DMS53 (cell line): ENCODE measurements at regions not wholly inside any gene's neighbourhood (a gene's known extent, or its start where the extent isn't known, plus 50 kb on each side); places are given as distances from the start of the nearest gene placed in this dataset.
"Not testable (repeated sequence)": the region's sequence is repeated elsewhere in the genome, so short reads cannot be mapped to it uniquely, and the experiment has no call there.

Experiments used
- DNase-seq: peaks from one replicate; lab custom pipeline; 2025; lab: John Stamatoyannopoulos, UW

- DNase-seq: no peak
Observed at GRCh38 chr4:96972920-96973319, 1133.0 kb downstream of the PDHA2 start.

GRCh38 chr4:96974295-96974694 is 1134.4 kb downstream of the PDHA2 start:
- DNase-seq: no peak

DNA sequence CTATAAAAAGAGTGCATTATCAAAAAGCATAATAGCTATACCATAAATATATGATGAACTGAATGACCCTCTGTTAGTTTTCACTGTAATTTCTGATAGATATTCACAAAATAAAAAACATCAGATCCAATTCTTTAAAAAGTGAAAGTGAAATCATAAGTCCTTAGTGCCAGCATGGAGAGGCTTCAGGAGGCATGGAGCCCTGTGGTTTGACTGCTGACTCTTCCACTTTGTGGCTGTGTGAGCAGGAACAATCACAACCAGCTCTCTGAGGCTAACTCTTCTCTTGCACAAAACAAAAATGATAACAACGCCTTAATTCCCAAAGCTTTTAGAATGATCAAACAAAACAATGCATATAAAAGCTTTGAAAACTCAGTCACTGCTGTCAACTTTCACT is 1143.9 kb downstream of the PDHA2 start:
- DNase-seq: peak; percentile 25

GRCh38 chr4:96986816-96987215 is 1146.9 kb downstream of the PDHA2 start:
- DNase-seq: no peak

DNA sequence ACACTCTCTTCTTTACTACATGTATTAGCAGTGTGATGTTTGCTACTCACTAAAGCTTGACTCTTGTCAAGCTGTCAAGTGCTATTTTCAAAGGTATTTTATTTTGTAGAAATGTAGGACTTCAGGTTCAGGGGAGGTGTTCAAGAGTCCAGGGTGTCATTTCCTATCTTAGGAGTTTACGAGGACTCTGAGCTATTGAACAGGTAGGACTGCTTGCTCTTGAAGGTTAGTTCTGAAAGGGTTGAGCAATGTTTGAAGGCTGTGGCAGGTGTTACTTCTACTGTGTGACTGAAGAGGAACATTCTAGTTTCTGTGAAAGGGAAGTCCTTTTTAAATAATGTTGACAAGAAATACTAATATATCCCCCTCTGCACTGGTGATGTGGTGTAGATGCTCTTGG is 1151.2 kb downstream of the PDHA2 start:
- peak; percentile 1 for DNase-seq

GRCh38 chr4:96992443-96992842 is 1150.8 kb downstream of the STPG2 start:
- DNase-seq: no peak

DNA sequence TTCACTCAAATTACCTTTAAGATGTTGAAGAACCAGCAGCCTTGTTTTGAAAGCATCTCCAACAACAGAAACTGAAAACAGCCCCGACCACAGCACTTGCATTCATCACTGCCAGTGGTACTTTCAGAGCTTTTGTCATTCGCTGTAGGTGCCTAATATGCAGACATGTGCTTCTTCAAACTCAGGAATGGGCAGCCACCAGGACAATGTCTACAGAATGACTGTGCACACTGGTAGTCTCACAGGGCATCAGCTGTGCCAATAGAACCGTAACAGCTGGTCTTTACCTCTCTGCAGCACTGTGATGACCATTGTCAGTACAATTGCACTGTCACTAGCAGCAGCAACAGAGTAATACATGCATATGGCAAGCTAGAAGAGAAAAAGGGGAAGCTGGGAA is 1149.7 kb downstream of the STPG2 start:
- peak; percentile 24 for DNase-seq

- no peak for DNase-seq
Observed at GRCh38 chr4:97003715-97004114, 1139.6 kb downstream of the STPG2 start.

- no peak for DNase-seq
Observed at GRCh38 chr4:97013309-97013708, 1130.0 kb downstream of the STPG2 start.

DNA sequence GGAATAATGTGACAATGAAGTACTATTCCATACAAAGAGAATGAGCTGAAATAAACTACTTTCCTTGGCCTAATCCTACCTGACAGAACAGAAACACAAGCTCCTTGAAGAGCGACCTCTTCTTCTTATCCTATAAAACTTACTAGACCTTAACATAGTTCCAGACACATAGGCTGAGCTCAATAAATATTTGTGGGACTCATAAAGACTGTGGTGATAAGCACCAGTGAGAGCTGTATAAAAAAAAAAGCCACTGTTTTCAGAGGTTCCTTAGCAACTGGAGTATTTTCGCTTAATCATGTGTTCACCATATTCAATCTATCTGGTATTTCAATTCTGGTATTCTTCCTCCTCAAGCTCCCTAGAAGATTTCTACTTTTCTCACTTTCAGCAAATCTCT is 1129.6 kb downstream of the STPG2 start:
- no peak for DNase-seq

DNA sequence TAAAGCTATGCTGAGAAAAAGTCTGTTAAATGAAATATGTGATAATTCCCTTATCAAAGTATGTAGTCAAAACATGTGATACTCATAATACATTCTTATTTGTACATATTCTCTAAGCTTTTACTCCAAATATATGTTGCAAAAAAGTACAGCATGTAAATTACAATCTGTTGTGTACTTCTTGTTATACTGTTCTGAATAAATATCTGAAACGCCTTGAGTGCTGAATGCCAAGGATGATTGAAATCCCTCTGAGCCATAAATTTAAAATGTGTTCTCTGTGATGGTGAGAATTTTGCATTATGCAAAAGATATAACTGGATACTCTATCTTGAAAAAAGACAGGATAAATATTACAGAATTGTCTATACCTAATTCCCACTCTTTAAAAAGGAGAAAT is 1128.0 kb downstream of the STPG2 start:
- no peak for DNase-seq

GRCh38 chr4:97016186-97016907 is 1126.9 kb downstream of the STPG2 start:
- no peak for DNase-seq

DNA sequence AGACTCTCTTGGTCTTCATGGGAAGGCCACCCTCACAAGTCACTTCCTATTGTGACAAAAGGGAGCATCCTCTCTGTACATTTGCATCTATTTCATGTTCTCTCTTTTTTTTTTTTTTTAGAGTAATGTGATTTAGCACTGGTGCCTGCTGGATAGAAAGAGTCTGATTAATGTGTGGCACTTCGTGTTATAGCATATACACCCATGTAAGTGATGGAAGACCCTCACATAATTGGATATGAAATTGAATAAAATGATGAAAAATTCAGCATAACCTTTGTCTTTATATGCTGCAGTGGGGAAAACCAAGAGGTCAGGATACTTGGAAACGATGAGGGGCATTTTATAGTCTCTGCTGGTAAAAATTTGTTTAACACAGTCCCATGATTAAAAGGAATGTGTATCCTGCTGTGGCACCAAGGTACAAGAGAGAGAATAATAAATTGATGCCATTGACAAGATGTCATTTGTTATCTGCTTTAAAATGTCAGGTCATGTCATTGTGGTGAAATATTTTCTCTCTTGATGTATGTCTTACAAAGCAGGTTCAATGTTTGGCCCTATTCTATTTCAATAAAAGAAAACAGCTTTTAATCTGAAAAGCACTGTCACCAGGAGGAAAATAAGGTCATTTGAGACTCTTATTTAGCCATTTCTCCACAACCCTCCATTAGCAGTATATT is 1115.4 kb downstream of the STPG2 start:
- no peak for DNase-seq

- no peak for DNase-seq
Observed at GRCh38 chr4:97028785-97029184, 1114.5 kb downstream of the STPG2 start.

GRCh38 chr4:97037411-97038145 is 1105.7 kb downstream of the STPG2 start:
- peak; percentile 9 for DNase-seq

GRCh38 chr4:97038146-97038516 is 1105.1 kb downstream of the STPG2 start:
- no peak for DNase-seq

DNA sequence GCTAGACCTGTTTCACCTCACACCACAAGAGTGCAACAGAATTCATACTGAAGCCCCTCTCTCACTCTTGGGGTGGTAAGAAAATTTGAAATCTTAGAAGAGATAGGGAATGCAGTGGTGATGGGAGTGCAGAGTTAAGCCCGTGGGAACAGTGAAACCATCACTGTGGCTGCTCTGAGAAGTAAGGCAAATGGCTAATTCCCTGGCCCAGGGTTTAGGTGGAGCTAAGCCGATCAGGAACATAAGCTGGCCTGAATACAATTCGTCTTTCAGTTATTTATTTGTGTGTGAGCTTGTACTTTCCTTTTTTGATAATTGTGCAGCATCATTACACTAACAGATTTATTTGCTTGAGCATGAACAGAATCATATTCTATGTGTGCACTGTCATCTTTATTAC is 1070.6 kb downstream of the STPG2 start:
- DNase-seq: no peak

DNA sequence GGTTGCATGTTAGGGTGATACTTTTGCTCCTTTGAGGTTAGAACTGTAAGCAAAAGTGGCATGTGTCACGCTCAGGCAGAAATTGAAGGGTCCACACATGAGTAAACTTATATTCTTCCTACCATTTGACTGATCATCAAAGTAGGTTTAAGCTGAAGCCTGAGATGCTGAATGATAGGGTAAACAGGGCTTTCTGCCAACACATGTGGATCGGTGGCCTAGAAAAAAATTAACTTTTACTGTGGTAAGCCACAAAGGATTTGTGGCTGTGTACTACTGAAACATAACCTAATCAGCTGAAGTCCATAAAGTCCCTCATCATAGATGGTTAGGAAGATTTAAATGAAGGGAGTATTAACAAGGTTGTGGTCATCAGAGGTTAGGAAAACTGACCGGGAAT is 1070.1 kb downstream of the STPG2 start:
- DNase-seq: no peak

DNA sequence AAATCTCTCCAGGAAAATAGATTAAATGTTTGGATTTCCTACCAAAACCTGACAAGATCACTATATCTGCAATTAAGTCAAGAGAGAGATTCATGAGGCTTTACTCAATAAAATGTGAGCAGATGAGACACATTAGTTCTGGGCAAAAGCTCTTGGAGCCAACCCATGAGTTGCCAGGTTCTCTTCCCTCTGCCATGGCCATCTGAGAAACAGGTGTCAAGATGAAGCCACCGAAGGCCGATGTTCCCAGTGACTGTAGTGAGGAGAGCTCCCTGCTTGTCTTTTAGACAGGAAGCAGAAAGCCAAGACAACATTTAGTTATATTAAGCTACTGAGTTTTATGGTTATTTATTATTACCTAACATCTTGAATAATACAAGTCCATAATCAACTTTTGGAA is 1068.7 kb downstream of the STPG2 start:
- no peak for DNase-seq

DNA sequence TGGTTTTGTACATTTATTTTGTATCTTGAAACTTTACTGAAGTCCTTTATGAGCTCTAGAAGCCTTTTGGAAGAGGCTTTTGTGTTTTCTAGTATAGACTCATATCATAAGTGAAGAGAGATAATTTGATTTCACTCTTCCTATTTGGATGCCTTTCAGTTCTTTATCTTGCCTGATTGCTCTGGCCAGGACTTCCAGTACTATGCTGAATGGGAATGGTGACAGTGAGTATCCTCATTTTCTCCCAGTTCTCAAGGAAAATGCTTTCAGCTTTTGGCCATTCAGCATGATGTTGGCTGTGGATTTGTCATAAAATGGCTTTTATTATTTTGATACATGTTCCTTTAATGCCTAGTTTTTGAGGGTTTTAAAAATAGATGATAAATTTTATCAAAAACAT is 1061.3 kb downstream of the STPG2 start:
- no peak for DNase-seq

DNA sequence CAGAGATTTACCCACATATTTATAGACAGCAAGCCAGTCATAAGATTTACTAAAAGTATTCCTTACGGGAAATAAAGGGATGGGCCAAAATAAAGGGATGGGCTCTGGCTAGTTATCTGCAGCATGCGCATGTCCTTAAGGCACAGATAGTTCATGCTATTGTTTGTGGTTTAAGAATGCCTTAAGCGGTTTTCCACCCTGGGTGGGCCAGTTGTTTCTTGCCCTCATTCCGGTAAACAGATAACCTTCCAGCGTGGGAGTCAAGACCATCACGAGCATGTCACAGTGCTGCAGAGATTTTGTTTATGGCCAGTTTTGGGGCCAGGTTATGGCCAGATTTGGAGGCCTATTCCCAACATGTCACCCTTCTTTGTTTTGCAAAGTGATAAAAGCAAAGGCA is 1046.2 kb downstream of the STPG2 start:
- DNase-seq: not testable (repeated sequence)

- not testable (repeated sequence) for DNase-seq
Observed at GRCh38 chr4:97101171-97101570, 1042.1 kb downstream of the STPG2 start.

- no peak for DNase-seq
Observed at GRCh38 chr4:97103252-97103651, 1040.0 kb downstream of the STPG2 start.
